A549 (cell line): ENCODE measurements at regions not wholly inside any gene's neighbourhood (a gene's known extent, or its start where the extent isn't known, plus 50 kb on each side); places are given as distances from the start of the nearest gene placed in this dataset.

Experiments
- ATAC-seq, 2 experiments: fragments of 200-7000 bp in 1 of 2; fragments of >200 bp in 1 of 2; cut with Nextera tagmentation in 1 of 2; cut with Tn5 transposase in 1 of 2; 3 replicates each; pipeline versions ENCODE4 v1.8.0 to v1.9.1; 2018 to 2020; ENCODE audit warnings: mild to moderate bottlenecking in 1 of 2, moderate library complexity in 1 of 2
- CTCF ChIA-PET: fragments of 300-600 bp; sonication (Branson Sonifier 250); formaldehyde crosslinking; extraction: SDS; loops from one replicate; lab custom pipeline; 2021; ENCODE audit warnings: antibody characterized with exemption, inconsistent platforms; lab: Yijun Ruan, JAX
- POLR2A ChIA-PET: fragments of 350-600 bp; formaldehyde crosslinking; extraction: SDS; loops from one replicate; lab custom pipeline; 2021; ENCODE audit warnings: antibody characterized with exemption, inconsistent platforms; lab: Yijun Ruan, JAX
- DNase-seq, 2 experiments: peaks; one replicate each; pipeline versions ENCODE4 v3.0.0 to v3.0.0-alpha.2; 2011 to 2016; ENCODE audit warnings: low read depth in 1 of 2, low spot score in 1 of 2
- FAIRE-seq: peaks from 2 replicates; lab custom pipeline; 2011; peaks lifted over from hg19 to GRCh38; lab: Jason Lieb, UNC
- H3K27ac ChIP-seq, 2 experiments: fragments of >200 bp; sonication (Bioruptor Twin); formaldehyde crosslinking; 3 replicates each; pipeline ENCODE4 v1.5.1; 2016 to 2017
- H3K4me1 ChIP-seq: fragments of >200 bp; sonication (Bioruptor Twin); formaldehyde crosslinking; 3 replicates; pipeline ENCODE4 v1.6.1; 2016
- H3K4me2 ChIP-seq: fragments of >200 bp; sonication (Bioruptor Twin); formaldehyde crosslinking; 3 replicates; pipeline ENCODE4 v1.6.1; 2016
- H3K4me3 ChIP-seq: fragments of >200 bp; sonication (Bioruptor Twin); formaldehyde crosslinking; 3 replicates; pipeline ENCODE4 v1.5.1; 2016
- H3K9me3 ChIP-seq: fragments of >200 bp; sonication (Bioruptor Twin); formaldehyde crosslinking; 3 replicates; pipeline ENCODE4 v1.6.1; 2016
- BCL3 ChIP-seq: fragments of >200 bp; sonication (Bioruptor Twin); formaldehyde crosslinking; IDR thresholded peaks from 3 replicates; pipeline ENCODE4 v1.6.1; 2016
- CHD4 ChIP-seq: fragments of 200-600 bp; sonication (generic); IDR thresholded peaks from 2 replicates; pipeline ENCODE4 v1.6.1; 2016; ENCODE audit warnings: antibody characterized with exemption, mild to moderate bottlenecking, borderline replicate concordance
- E2F6 ChIP-seq: IDR thresholded peaks from 2 replicates; pipeline ENCODE4 v1.6.1; 2012; ENCODE audit warnings: low read depth, borderline replicate concordance
- EHMT2 ChIP-seq: fragments of 200-600 bp; sonication (generic); IDR thresholded peaks from 2 replicates; pipeline ENCODE4 v1.6.1; 2016; ENCODE audit warnings: antibody characterized with exemption, low read depth, mild to moderate bottlenecking, moderate library complexity
- EP300 ChIP-seq, 2 experiments: fragments of >200 bp; sonication (Bioruptor Twin); formaldehyde crosslinking; IDR thresholded peaks; 2 replicates in 1 of 2; 3 replicates in 1 of 2; pipeline ENCODE4 v1.6.1; 2016 to 2017
- ESRRA ChIP-seq: fragments of 150-350 bp; IDR thresholded peaks from 2 replicates; pipeline ENCODE4 v1.6.1; 2014; ENCODE audit warnings: mild to moderate bottlenecking, low read length, borderline replicate concordance
- GATA3 ChIP-seq: IDR thresholded peaks from 2 replicates; pipeline ENCODE4 v1.6.1; 2012; ENCODE audit warnings: borderline replicate concordance
- HOXA7 ChIP-seq: fragments of 250-450 bp; sonication (Bioruptor Pico); IDR thresholded peaks from 2 replicates; pipeline ENCODE4 v1.5.0; 2020; ENCODE audit warnings: mild to moderate bottlenecking, moderate library complexity
- HOXB13 ChIP-seq: fragments of 250-450 bp; sonication (Bioruptor Pico); IDR thresholded peaks from 2 replicates; pipeline ENCODE4 v1.5.0; 2020; ENCODE audit warnings: low read depth, mild to moderate bottlenecking, moderate library complexity
- HOXB5 ChIP-seq: fragments of 250-450 bp; sonication (Bioruptor Pico); IDR thresholded peaks from 2 replicates; pipeline ENCODE4 v1.5.0; 2020; ENCODE audit warnings: mild to moderate bottlenecking, moderate library complexity
- JUNB ChIP-seq: fragments of >200 bp; sonication (Bioruptor Twin); formaldehyde crosslinking; IDR thresholded peaks from 2 replicates; pipeline ENCODE4 v1.6.1; 2016
- KDM1A ChIP-seq: fragments of 200-600 bp; sonication (generic); IDR thresholded peaks from 2 replicates; pipeline ENCODE4 v1.6.1; 2016; ENCODE audit warnings: low read depth, mild to moderate bottlenecking
- MAFK ChIP-seq: fragments of 450-650 bp; IDR thresholded peaks from 2 replicates; pipeline ENCODE4 v1.6.1; 2014; ENCODE audit not compliant: partially characterized antibody
- MAX ChIP-seq: IDR thresholded peaks from 2 replicates; pipeline ENCODE4 v1.6.1; 2012
- MAZ ChIP-seq: fragments of 150-350 bp; IDR thresholded peaks from 2 replicates; pipeline ENCODE4 v1.6.1; 2014; ENCODE audit warnings: antibody characterized with exemption, low read depth, low read length, borderline replicate concordance
- MYC ChIP-seq: IDR thresholded peaks from 2 replicates; pipeline ENCODE4 v1.6.1; 2012; ENCODE audit warnings: mild to moderate bottlenecking, inconsistent platforms, low read length, improper control_type of control experiment, borderline replicate concordance
- POLR2AphosphoS2 ChIP-seq: conservative IDR thresholded peaks from 2 replicates; pipeline ENCODE4 v1.6.1; 2012; ENCODE audit warnings: low read length, improper control_type of control experiment, inconsistent platforms
- RFX5 ChIP-seq: fragments of 450-650 bp; IDR thresholded peaks from 2 replicates; pipeline ENCODE4 v1.7.1; 2014; ENCODE audit warnings: antibody characterized with exemption, mild to moderate bottlenecking, moderate library complexity
- RNF2 ChIP-seq: fragments of 200-600 bp; sonication (generic); IDR thresholded peaks from 2 replicates; pipeline ENCODE4 v1.6.1; 2016; ENCODE audit warnings: low read depth, mild to moderate bottlenecking, antibody characterized with exemption, moderate library complexity, borderline replicate concordance
- ZC3H11A ChIP-seq: fragments of 450-650 bp; IDR thresholded peaks from 2 replicates; pipeline ENCODE4 v1.6.1; 2014; ENCODE audit warnings: antibody characterized with exemption, mild to moderate bottlenecking
- ZFP36 ChIP-seq: fragments of 450-650 bp; IDR thresholded peaks from 2 replicates; pipeline ENCODE4 v1.6.1; 2014; ENCODE audit warnings: borderline replicate concordance; ENCODE audit not compliant: partially characterized antibody
- ZNF302 ChIP-seq: fragments of 250-450 bp; sonication (Bioruptor Pico); IDR thresholded peaks from 2 replicates; pipeline ENCODE4 v1.9.0; 2021; ENCODE audit warnings: inconsistent platforms, mild to moderate bottlenecking, moderate library complexity
- WGBS: methylation state at CpG from one replicate; pipeline ENCODE4 v1.1.6; 2017; ENCODE audit errors: missing lambda C conversion rate; 5-methylcytosine and 5-hydroxymethylcytosine counted together
- TF ChIP-seq, protein P1 (sequence below): IDR thresholded peaks from 2 replicates; pipeline ENCODE4 v1.6.1; 2012

DNA sequence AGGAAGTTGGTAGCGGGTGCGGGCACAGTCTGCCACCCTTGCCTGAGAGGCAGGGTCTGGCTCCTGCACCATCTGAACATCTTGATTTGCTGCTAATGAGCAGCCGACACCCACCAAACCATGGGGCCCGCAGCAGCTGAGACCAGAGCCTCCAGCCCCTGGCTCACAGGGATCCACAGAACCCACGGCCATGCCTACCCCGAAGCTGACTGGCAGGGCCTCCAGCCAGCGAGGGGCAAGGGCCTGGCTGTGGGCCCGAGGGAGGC is 171.5 kb upstream of the NTM start:
- TF ChIP-seq BCL3 = no peak
- TF ChIP-seq, protein P1, sequence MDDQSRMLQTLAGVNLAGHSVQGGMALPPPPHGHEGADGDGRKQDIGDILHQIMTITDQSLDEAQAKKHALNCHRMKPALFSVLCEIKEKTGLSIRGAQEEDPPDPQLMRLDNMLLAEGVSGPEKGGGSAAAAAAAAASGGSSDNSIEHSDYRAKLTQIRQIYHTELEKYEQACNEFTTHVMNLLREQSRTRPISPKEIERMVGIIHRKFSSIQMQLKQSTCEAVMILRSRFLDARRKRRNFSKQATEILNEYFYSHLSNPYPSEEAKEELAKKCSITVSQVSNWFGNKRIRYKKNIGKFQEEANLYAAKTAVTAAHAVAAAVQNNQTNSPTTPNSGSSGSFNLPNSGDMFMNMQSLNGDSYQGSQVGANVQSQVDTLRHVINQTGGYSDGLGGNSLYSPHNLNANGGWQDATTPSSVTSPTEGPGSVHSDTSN = no peak
- TF ChIP-seq HOXB13 (CRISPR knock-in tag) = no peak
- TF ChIP-seq HOXA7 = no peak
- TF ChIP-seq EP300 (IDR thresholded peaks at IDR 0.05) = no peak
- no peak for TF ChIP-seq KDM1A
- TF ChIP-seq POLR2AphosphoS2 = no peak
- no peak for TF ChIP-seq RNF2
- no peak for TF ChIP-seq MAX
- no peak for TF ChIP-seq MYC
- no peak for TF ChIP-seq E2F6
- no peak for TF ChIP-seq ZNF302 (CRISPR knock-in tag)
- no peak for TF ChIP-seq JUNB
- no peak for TF ChIP-seq CHD4
- TF ChIP-seq ZC3H11A = no peak
- Histone ChIP-seq H3K27ac (no peak overlapping the region), H3K4me2 (no peak overlapping the region), H3K4me3 (no peak overlapping the region), H3K4me1 (no peaks in the 10 kb centered on the region), H3K9me3 (no peaks in the 10 kb centered on the region)
- WGBS = 60% methylated on average over 2 of the region's 8 CpGs
- POLR2A ChIA-PET = no interaction called here
- CTCF ChIA-PET = no interaction called here
- ATAC-seq = no peak
- no peak for DNase-seq
- no peak for FAIRE-seq

DNA sequence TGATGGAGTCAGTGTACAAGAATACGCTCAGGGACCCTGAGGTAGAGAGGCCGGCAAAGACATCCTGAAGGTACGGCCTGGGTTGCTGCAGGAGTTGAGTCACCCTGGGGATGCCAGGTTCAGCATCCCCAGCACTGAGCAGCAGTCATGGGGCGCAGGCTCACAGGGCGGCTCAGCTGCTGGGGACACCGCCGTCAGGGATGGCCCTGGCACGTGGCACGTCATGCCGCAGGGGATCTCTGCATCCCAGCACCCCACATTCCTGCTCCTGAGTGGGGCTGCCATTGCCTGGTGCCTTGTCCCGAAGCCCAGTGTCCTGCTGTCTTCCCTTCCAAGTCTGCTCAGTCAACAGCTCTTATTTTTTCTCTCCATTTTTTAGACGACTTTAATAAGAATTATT is 168.7 kb upstream of the NTM start:
- TF ChIP-seq HOXA7 = no peak
- TF ChIP-seq EHMT2 = no peak
- no peak for TF ChIP-seq MAX
- TF ChIP-seq MAFK = no peak
- TF ChIP-seq EP300 (IDR thresholded peaks at IDR 0.05) = no peak
- no peak for TF ChIP-seq MAZ
- no peak for TF ChIP-seq ESRRA
- TF ChIP-seq, protein P1 = no peak
- POLR2A ChIA-PET = no interaction called here
- WGBS = 37% methylated on average over 8 of the region's 12 CpGs
- no peaks in the 10 kb centered on the region for H3K4me1 ChIP-seq
- H3K9me3 ChIP-seq = no peaks in the 10 kb centered on the region
- H3K4me3 ChIP-seq = no peak overlapping the region
- H3K4me2 ChIP-seq = no peak overlapping the region
- ATAC-seq (no peak), DNase-seq (no peak), FAIRE-seq (no peak)
- H3K27ac ChIP-seq = no peak overlapping the region
- CTCF ChIA-PET = no interaction called here

DNA sequence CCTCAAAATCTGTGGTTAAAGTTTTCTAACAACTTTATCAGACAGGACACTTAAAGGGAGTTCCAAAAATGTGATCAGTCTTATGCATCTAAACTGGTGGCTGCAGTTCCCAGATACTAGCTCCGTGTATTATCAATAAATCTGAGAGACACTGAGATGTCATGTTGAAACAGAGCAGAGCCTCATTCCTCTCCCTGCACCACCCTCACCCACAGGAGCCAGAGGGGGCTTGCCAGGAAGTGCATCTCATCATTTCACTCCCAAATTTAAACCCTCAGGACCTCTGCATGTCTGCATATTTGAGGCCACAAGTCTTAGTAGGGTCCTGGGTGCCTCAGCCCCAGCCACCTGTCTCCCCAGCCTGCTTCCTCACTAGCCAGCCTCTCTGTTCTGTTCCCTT is 167.4 kb upstream of the NTM start:
- TF ChIP-seq GATA3 (no peak), MAZ (no peak), HOXA7 (no peak), KDM1A (no peak), ZNF302 (CRISPR knock-in tag) (no peak), MAFK (no peak), RFX5 (no peak), MYC (no peak), EP300 (IDR thresholded peaks at IDR 0.05) (no peak), ZFP36 (no peak), HOXB5 (no peak), EHMT2 (no peak)
- ATAC-seq (no peak), FAIRE-seq (no peak), DNase-seq (no peak)
- Histone ChIP-seq H3K4me1 (no peaks in the 10 kb centered on the region), H3K27ac (no peak overlapping the region), H3K4me2 (no peak overlapping the region), H3K9me3 (no peaks in the 10 kb centered on the region), H3K4me3 (no peak overlapping the region)
- WGBS = 0% methylated on average over 1 of the region's 1 CpG
- ChIA-PET POLR2A (no interaction called here), CTCF (no interaction called here)
